K562 (cell line): ENCODE measurements at regions not wholly inside any gene's neighbourhood (a gene's known extent, or its start where the extent isn't known, plus 50 kb on each side); places are given as distances from the start of the nearest gene placed in this dataset.

Experiments used
- ARID1B ChIP-seq: fragments of 450-650 bp; IDR thresholded peaks from 2 replicates; pipeline ENCODE4 v1.6.1; 2016; ENCODE audit warnings: antibody characterized with exemption, mild to moderate bottlenecking, inconsistent platforms
- FOXJ2 ChIP-seq: fragments of 200-800 bp; sonication (Bioruptor generic); IDR thresholded peaks from 2 replicates; pipeline ENCODE4 v1.6.1; 2016; ENCODE audit warnings: missing genetic modification characterization, missing compliant biosample characterization
- MAZ ChIP-seq, 2 experiments: fragments of 450-650 bp in 1 of 2; sonication (generic) in 1 of 2; formaldehyde crosslinking; IDR thresholded peaks in 1 of 2; conservative IDR thresholded peaks in 1 of 2; 2 replicates each; pipeline versions ENCODE4 v1.4.0 to v1.5.0; 2020; ENCODE audit warnings: mild to moderate bottlenecking in 1 of 2, missing genetic modification reagents in 1 of 2
- TF ChIP-seq, protein P1 (sequence below), 3 experiments: fragments of 200-800 bp in 1 of 3; fragments of 250-450 bp in 1 of 3; fragments of 450-650 bp in 1 of 3; sonication (Bioruptor Pico) in 1 of 3; sonication (Bioruptor generic) in 1 of 3; formaldehyde crosslinking in 1 of 3; IDR thresholded peaks; 2 replicates each; pipeline versions ENCODE4 v1.6.1 to v1.8.0; 2016 to 2022; ENCODE audit warnings: mild to moderate bottlenecking in 2 of 3, missing genetic modification characterization in 2 of 3, missing compliant biosample characterization in 1 of 3, moderate library complexity in 1 of 3
- TF ChIP-seq, protein P2 (sequence below), 2 experiments: fragments of 450-650 bp; IDR thresholded peaks; 2 replicates each; pipeline ENCODE4 v1.6.1; 2016; ENCODE audit warnings: mild to moderate bottlenecking in 2 of 2, borderline replicate concordance in 1 of 2, low read depth in 1 of 2, moderate library complexity in 1 of 2

DNA sequence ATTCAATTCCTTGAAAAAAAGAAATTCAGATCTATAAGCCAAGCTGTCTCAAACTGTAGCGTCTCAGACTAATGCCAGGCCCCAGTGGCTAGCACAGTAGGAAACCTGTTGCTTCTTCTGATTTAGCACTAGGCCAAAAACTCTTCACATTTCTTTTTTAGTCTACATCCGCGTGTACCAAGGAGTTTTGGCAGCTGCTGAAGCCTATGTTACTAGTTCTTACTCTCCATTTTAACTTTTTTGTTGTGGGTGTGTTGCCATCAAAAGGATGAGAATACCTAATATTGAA is 65.0 kb upstream of the BTN3A2 start (continued):
- no peak for TF ChIP-seq ARID1B
- TF ChIP-seq, protein P1, sequence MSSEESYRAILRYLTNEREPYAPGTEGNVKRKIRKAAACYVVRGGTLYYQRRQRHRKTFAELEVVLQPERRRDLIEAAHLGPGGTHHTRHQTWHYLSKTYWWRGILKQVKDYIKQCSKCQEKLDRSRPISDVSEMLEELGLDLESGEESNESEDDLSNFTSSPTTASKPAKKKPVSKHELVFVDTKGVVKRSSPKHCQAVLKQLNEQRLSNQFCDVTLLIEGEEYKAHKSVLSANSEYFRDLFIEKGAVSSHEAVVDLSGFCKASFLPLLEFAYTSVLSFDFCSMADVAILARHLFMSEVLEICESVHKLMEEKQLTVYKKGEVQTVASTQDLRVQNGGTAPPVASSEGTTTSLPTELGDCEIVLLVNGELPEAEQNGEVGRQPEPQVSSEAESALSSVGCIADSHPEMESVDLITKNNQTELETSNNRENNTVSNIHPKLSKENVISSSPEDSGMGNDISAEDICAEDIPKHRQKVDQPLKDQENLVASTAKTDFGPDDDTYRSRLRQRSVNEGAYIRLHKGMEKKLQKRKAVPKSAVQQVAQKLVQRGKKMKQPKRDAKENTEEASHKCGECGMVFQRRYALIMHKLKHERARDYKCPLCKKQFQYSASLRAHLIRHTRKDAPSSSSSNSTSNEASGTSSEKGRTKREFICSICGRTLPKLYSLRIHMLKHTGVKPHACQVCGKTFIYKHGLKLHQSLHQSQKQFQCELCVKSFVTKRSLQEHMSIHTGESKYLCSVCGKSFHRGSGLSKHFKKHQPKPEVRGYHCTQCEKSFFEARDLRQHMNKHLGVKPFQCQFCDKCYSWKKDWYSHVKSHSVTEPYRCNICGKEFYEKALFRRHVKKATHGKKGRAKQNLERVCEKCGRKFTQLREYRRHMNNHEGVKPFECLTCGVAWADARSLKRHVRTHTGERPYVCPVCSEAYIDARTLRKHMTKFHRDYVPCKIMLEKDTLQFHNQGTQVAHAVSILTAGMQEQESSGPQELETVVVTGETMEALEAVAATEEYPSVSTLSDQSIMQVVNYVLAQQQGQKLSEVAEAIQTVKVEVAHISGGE (CRISPR knock-in tag; IDR thresholded peaks at IDR 0.05): no peak
- no peak for TF ChIP-seq MAZ (CRISPR knock-in tag; conservative IDR thresholded peaks at IDR 0.05 in 1 of 2, IDR thresholded peaks at IDR 0.05 in 1 of 2)
- TF ChIP-seq, protein P2, sequence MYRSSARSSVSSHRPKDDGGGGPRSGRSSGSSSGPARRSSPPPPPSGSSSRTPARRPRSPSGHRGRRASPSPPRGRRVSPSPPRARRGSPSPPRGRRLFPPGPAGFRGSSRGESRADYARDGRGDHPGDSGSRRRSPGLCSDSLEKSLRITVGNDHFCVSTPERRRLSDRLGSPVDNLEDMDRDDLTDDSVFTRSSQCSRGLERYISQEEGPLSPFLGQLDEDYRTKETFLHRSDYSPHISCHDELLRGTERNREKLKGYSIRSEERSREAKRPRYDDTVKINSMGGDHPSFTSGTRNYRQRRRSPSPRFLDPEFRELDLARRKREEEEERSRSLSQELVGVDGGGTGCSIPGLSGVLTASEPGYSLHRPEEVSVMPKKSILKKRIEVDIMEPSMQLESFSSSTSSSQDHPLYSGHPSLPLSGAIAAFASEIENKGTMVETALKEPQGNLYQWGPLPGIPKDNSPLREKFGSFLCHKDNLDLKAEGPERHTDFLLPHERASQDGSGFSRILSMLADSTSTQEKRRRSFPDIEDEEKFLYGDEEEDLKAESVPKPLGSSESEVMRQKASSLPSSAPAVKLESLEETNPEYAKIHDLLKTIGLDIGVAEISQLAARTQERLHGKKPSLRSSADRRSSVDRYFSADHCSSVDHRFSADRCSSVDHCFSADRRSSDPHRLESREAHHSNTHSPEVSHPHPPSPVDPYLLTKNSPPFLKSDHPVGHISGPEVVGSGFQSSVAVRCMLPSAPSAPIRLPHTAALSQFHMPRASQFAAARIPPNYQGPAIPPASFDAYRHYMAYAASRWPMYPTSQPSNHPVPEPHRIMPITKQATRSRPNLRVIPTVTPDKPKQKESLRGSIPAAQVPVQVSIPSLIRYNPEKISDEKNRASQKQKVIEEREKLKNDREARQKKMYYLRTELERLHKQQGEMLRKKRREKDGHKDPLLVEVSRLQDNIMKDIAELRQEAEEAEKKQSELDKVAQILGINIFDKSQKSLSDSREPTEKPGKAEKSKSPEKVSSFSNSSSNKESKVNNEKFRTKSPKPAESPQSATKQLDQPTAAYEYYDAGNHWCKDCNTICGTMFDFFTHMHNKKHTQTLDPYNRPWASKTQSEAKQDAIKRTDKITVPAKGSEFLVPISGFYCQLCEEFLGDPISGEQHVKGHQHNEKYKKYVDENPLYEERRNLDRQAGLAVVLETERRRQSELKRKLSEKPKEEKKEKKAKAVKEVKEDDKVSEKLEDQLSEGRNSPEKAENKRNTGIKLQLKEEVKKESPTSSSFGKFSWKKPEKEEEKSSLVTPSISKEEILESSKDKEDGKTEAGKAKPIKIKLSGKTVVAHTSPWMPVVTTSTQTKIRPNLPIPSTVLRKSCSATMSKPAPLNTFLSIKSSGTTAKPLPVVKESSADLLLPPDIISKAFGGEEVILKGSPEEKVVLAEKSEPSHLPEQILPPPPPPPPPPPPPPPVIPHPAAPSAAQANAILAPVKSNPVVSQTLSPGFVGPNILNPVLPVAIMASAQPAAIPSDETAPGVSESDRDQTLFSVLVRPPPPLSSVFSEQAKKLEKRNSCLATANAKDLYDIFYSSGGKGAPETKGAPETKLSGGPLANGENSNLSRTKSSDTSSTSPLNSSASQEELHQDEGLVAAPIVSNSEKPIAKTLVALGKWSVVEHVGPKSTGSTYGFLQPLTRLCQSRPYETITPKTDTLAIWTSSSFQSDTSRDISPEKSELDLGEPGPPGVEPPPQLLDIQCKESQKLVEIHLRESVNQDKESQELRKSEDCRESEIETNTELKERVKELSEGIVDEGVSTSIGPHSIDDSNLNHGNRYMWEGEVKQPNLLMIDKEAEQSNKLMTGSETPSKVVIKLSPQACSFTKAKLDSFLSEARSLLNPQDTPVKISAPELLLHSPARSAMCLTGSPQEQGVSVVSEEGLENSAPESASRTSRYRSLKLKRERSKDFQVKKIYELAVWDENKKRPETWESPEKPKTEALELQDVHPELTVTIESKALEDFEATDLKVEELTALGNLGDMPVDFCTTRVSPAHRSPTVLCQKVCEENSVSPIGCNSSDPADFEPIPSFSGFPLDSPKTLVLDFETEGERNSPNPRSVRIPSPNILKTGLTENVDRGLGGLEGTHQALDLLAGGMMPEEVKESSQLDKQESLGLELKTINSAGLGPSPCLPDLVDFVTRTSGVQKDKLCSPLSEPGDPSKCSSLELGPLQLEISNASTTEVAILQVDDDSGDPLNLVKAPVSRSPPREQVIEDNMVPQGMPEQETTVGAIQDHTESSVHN (IDR thresholded peaks at IDR 0.05; ENCODE audit: borderline replicate concordance in 1 of 2, low read depth in 1 of 2): 0 out of 4 replicates have a peak, but pooled peaks of 1 of the 2 experiments have one; percentile 5
- TF ChIP-seq FOXJ2 (tag): no peak
- TF ChIP-seq, all 486 proteins: peak for 7
